Activated naive CD8-positive, alpha-beta T cell treated with anti-CD3 and anti-CD28 coated beads for 36 hours (primary cell): ENCODE measurements at regions not wholly inside any gene's neighbourhood (a gene's known extent, or its start where the extent isn't known, plus 50 kb on each side); places are given as distances from the start of the nearest gene placed in this dataset.
"Not testable (repeated sequence)": the region's sequence is repeated elsewhere in the genome, so short reads cannot be mapped to it uniquely, and the experiment has no call there.

Experiments
- DNase-seq: peaks from one replicate; pipeline ENCODE4 v3.0.0; 2021
- H3K27ac Mint-ChIP-seq: one replicate; pipeline ENCODE4 v1.8.0; 2022; ENCODE audit warnings: mild to moderate bottlenecking, moderate library complexity, mixed read lengths
- H3K27me3 Mint-ChIP-seq: one replicate; pipeline ENCODE4 v1.8.0; 2022; ENCODE audit warnings: mild to moderate bottlenecking, mixed read lengths
- H3K36me3 Mint-ChIP-seq: one replicate; pipeline ENCODE4 v1.8.0; 2021; ENCODE audit warnings: mild to moderate bottlenecking, mixed read lengths
- H3K4me1 Mint-ChIP-seq: one replicate; pipeline ENCODE4 v1.8.0; 2021; ENCODE audit warnings: mixed read lengths
- H3K4me3 Mint-ChIP-seq: one replicate; pipeline ENCODE4 v1.8.0; 2022; ENCODE audit warnings: mild to moderate bottlenecking, moderate library complexity, mixed read lengths
- H3K9me3 Mint-ChIP-seq: one replicate; pipeline ENCODE4 v1.8.0; 2022; ENCODE audit warnings: mixed read lengths

DNA sequence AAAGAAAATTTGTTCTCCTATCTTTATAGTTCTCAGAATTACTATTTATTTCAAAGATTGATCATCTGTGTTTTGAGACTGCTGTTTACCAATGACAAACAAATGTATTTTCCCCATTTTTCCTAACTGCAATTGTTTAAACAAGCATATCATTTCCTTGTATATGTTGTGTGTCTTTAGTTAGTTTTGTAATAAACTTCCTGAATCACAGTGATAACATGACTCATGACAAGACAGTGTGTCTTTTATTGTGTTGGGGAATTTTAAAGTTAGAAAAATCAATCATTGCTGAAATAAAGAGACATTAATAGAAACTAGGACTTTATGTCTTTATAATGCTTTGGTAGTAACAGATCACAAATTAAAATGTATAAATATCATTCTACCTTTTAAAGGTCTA, 348.5 kb downstream of the KCNJ2 start:
- Mint-ChIP-seq H3K4me1 (no peaks in the 10 kb centered on the region), H3K27ac (no peak overlapping the region), H3K27me3 (no peaks in the 10 kb centered on the region), H3K36me3 (no peaks in the 10 kb centered on the region), H3K9me3 (no peaks in the 10 kb centered on the region), H3K4me3 (no peak overlapping the region)
- DNase-seq, result no peak

DNA sequence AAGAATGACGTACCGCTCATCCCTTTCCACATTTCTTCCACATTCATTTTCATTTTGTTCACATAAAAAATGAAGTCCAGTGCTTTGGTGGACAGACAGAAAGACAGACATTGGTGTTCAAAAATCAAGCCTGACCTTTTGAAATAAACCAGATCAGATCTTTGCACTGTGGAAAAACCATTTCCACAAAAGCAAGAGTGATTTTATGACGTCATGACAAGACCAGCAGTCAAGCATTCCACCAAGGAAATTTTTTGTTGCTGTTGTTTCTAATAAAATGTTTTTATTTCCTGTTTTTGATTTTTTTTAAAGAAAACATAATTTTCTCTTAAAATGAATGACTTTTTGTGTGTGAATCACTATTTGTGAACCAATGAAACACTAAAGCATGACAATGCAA, 350.0 kb downstream of the KCNJ2 start:
- DNase-seq, result no peak
- H3K4me3 Mint-ChIP-seq, result no peak overlapping the region
- H3K27me3 Mint-ChIP-seq, result no peaks in the 10 kb centered on the region
- H3K4me1 Mint-ChIP-seq, result no peaks in the 10 kb centered on the region
- H3K9me3 Mint-ChIP-seq, result no peaks in the 10 kb centered on the region
- no peaks in the 10 kb centered on the region for H3K36me3 Mint-ChIP-seq
- no peak overlapping the region for H3K27ac Mint-ChIP-seq

DNA sequence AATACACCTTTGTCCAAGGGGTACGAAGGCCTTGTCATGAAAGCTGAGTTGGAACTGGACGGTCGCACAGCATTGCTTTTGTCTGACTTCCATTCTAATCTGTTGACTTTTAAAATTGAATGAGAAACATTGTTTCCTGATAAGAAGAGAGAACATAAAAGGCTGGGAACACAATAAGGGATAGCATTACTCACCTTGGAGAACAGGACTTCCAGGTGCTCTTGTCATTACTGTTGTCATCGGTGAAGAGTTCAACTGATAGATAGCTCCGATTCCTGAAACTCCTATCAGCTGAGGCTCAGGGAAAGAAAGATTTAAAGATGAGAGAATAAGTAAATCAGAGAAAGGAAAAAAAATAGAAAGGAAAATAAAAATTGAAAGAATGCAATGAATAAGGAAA, 351.1 kb downstream of the KCNJ2 start:
- Mint-ChIP-seq H3K9me3 (no peaks in the 10 kb centered on the region), H3K4me1 (no peaks in the 10 kb centered on the region), H3K27me3 (no peaks in the 10 kb centered on the region), H3K27ac (no peak overlapping the region), H3K4me3 (no peak overlapping the region), H3K36me3 (no peaks in the 10 kb centered on the region)
- no peak for DNase-seq

DNA sequence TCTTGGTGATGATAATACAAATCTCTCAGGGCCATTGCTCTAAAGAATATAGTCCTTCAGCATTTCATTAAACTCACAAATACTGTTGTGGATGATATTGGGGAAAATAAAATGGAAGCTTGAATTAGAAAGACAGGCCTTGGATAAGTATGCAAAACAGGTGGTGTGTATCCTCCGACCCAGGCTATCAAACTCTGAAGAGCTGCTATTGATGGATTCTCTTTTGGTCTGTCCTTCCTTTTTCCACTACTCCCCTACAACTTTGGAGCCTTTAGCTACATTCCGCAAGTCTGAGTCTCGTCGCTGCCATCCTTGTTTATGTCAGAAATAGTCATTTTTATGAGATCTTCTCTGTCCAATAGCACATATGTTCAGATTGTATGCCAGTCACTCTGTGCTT, 351.6 kb downstream of the KCNJ2 start:
- DNase-seq, result no peak
- Mint-ChIP-seq H3K27ac (no peak overlapping the region), H3K36me3 (no peaks in the 10 kb centered on the region), H3K9me3 (no peaks in the 10 kb centered on the region), H3K4me1 (no peaks in the 10 kb centered on the region), H3K27me3 (no peaks in the 10 kb centered on the region), H3K4me3 (no peak overlapping the region)

DNA sequence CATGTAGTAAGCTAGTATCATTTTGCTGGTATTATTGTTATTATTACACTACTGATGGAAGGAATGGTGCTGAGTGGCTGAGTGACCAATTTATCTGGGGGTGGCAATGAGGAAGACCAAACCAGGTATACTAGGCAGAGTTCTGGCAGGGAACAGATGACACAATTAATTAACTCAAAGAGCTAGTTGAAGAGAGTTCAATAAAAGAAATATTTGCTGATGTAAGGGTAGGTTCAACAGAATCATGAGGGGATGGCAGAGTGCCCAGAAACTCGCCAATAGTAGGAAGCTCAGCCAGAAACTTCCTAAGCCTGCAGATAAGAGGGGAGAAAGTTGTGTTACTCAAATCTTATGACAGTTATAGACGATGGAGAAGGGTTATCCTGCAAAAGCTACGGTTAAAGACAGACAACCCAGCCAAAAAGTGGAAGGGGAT, 352.5 kb downstream of the KCNJ2 start:
- Mint-ChIP-seq H3K9me3 (no peaks in the 10 kb centered on the region), H3K4me1 (no peaks in the 10 kb centered on the region), H3K27ac (no peak overlapping the region), H3K4me3 (no peak overlapping the region), H3K36me3 (no peaks in the 10 kb centered on the region), H3K27me3 (no peaks in the 10 kb centered on the region)
- DNase-seq, result no peak

DNA sequence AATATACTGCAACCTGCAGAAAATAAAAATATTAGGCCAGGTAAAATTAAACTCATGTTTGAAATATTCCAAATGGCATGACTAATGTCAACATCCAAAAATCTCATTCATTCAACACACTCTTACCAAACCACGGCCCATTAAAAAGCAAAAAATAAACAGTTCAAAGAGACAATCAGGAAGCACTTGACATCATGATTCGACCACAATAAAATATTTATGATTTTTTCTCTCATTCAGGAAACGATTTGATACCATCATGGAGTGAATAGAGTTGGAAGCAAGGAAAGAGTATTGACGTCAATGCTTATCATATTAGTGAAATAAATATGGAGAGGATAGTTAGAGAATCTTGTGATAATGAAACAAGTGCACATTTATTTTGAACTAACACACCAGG, 354.1 kb downstream of the KCNJ2 start:
- H3K27me3 Mint-ChIP-seq, result no peaks in the 10 kb centered on the region
- H3K4me3 Mint-ChIP-seq, result no peak overlapping the region
- DNase-seq, result no peak
- H3K4me1 Mint-ChIP-seq, result peaks cover 2% of the 10 kb centered on the region
- H3K9me3 Mint-ChIP-seq, result no peaks in the 10 kb centered on the region
- H3K27ac Mint-ChIP-seq, result no peak overlapping the region
- H3K36me3 Mint-ChIP-seq, result no peaks in the 10 kb centered on the region

DNA sequence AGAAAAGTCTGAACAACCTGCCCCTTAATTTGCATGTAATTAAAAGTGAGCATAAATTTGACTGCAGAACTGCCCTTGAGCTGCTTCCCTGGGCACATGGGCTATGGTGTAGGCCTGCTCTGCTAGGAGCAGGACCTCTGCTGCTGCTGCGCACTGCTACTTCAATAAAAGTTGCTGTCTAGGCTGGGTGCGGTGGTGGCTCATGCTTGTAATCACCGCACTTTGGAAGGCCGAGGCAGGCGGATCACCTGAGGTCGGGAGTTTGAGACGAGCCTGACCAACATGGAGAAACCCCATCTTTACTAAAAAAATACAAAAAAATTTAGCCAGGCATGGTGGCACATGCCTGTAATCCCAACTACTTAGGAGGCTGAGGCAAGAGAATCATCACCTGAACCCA, 355.7 kb downstream of the KCNJ2 start:
- not testable (repeated sequence) for H3K27ac Mint-ChIP-seq, H3K4me1 Mint-ChIP-seq, H3K9me3 Mint-ChIP-seq, DNase-seq, H3K36me3 Mint-ChIP-seq, H3K4me3 Mint-ChIP-seq, H3K27me3 Mint-ChIP-seq

DNA sequence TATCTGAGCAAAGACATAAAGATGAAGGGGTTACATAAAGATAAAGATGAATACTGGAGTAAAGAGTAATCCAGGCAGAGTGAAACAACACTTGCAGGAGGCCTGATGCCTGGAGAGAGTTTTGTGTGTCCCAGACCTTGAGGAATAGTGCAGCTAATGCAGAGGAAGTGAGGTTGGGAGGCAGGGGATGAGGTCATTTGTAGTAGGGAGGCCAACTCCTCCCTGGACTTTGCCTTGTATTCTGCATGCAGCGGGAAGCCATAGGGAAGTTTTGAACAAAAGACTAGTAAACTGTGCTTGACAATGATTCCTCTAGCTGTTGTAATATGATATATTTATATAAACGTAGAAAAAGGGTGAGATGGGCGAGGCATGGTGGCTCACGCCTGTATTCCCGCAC, 356.6 kb downstream of the KCNJ2 start:
- H3K4me3 Mint-ChIP-seq, result no peak overlapping the region
- H3K27me3 Mint-ChIP-seq, result no peaks in the 10 kb centered on the region
- H3K9me3 Mint-ChIP-seq, result no peaks in the 10 kb centered on the region
- H3K27ac Mint-ChIP-seq, result no peak overlapping the region
- no peaks in the 10 kb centered on the region for H3K36me3 Mint-ChIP-seq
- DNase-seq, result no peak
- peaks cover 2% of the 10 kb centered on the region for H3K4me1 Mint-ChIP-seq

DNA sequence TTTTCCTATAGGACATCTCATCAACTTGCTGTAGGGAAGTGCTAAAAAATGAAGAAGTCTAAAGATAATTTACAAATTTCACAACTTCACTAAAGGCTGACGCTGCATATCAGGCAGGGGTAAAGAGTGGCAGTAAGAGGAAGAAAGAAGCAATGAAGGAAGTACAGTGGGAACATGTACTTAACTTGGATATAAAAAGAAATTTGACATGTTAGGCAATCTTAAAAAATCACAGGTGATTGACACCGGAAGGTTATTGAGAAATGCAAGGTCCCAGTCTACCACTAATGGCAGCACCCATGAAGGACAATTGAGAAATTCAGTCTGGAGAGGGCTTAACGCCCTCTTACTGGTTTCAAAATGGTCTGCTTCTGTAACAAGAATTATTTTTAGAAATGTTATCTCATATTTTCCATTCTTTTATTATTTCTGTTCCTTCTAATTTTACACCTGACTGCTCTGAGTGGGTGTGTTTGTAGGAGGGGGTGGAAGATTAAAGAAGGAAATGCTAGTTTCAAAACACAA, 358.1 kb downstream of the KCNJ2 start:
- DNase-seq, result no peak
- H3K36me3 Mint-ChIP-seq, result no peaks in the 10 kb centered on the region
- H3K9me3 Mint-ChIP-seq, result no peaks in the 10 kb centered on the region
- H3K4me3 Mint-ChIP-seq, result no peak overlapping the region
- peaks cover 2% of the 10 kb centered on the region for H3K4me1 Mint-ChIP-seq
- no peak overlapping the region for H3K27ac Mint-ChIP-seq
- H3K27me3 Mint-ChIP-seq, result no peaks in the 10 kb centered on the region

DNA sequence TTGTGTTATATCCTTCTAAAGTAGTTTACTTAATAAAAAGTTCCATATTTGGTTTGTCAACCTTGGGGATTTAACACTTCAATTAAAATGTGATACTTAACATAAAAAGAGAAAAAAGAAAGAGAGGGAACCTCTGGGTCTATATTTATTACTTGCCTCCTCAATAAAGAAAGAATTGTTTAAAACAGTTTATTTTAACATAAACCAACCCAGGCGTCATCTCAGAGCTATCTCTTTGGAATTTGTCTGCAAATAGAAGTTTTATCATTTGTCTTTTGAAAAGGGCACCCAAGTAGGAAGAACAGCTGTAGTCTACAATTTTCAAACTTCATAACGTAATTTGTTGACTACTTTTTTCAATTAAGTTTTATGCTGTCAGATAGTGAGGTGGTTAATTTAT, 364.1 kb downstream of the KCNJ2 start:
- Mint-ChIP-seq H3K27ac (no peak overlapping the region), H3K36me3 (no peaks in the 10 kb centered on the region), H3K9me3 (no peaks in the 10 kb centered on the region), H3K4me1 (no peaks in the 10 kb centered on the region), H3K27me3 (no peaks in the 10 kb centered on the region), H3K4me3 (no peak overlapping the region)
- DNase-seq, result no peak

DNA sequence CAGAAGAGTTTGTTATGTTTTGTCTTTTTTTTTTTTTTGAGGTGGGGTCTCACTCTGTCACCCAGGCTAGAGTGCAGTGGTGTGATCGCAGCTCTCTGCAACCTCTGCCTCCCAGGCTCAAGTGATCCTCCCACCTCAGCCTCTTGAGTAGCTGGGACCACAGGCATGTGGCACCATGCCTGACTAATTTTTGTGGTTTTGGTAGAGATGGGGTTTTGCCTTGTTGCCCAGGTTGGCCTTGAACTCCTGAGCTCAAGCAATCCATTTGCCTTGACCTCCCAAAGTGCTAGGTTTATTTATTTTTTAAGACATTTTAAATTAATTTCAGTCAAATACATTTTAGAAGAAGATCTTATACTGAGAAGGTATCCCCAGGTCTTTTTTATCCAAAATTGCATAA, 366.7 kb downstream of the KCNJ2 start:
- no peak overlapping the region for H3K27ac Mint-ChIP-seq
- H3K9me3 Mint-ChIP-seq, result no peaks in the 10 kb centered on the region
- DNase-seq, result no peak
- H3K27me3 Mint-ChIP-seq, result no peaks in the 10 kb centered on the region
- H3K4me3 Mint-ChIP-seq, result no peak overlapping the region
- H3K4me1 Mint-ChIP-seq, result no peaks in the 10 kb centered on the region
- H3K36me3 Mint-ChIP-seq, result no peaks in the 10 kb centered on the region

DNA sequence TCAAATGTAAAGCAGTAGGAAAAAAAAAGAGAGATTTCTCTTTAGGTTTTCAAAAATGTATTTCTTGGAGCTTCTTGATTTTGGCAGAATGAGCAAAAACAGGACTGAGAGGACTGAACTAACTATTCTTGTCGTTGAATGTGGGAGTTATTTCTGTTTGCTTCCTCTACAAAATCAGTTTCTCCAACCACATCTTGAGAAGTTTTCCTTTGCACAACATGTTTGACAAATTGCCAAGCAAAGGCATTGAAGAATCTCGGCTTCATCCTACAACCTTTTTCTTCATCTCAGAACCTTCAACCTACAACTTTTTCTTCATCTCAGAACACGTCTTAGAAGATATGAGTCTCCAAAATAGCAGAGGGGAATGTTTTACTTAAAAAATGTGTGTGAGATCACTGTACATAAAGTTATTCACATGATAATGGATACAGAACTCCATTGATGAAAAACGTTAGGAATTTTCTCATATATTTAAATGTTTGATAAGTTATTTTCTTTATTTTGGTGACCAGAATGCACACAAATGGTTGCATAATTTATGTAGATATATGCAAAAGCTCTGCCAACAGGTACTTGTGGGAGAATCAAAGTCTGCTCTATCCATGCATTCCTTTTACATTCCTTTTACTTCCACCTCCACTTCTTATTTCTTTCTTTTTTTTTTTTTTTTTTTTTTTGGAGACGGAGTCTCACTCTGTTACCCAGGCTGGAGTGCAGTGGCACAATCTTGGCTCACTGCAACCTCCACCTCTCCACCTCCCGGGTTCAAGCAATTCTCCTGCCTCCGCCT, 370.0 kb downstream of the KCNJ2 start:
- no peak overlapping the region for H3K27ac Mint-ChIP-seq

DNA sequence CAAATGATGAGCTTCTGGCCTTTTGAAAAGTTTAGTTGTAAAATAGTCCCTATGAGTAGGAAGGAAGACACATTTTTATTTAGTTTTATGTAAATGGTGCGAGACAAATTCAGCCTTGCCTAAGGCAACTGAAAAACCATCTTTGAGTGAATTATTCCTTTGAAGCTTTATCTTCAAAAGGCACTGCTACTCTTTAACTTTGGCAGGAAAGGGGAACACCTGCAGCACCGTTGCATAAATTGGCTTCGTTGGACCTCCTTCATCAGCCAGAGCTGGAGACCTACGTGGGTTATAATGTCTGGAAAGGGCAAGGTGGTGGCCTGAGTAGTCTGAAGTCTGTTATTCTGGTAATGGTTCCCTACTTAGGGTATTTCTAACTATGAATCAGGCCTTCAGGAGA, 373.5 kb downstream of the KCNJ2 start:
- no peaks in the 10 kb centered on the region for H3K9me3 Mint-ChIP-seq
- H3K36me3 Mint-ChIP-seq, result no peaks in the 10 kb centered on the region
- H3K4me3 Mint-ChIP-seq, result no peak overlapping the region
- H3K27me3 Mint-ChIP-seq, result no peaks in the 10 kb centered on the region
- H3K27ac Mint-ChIP-seq, result no peak overlapping the region
- DNase-seq, result no peak
- no peaks in the 10 kb centered on the region for H3K4me1 Mint-ChIP-seq

More for the DNA sequence above, 370.0 kb downstream of the KCNJ2 start:
- no peak overlapping the region for H3K4me3 Mint-ChIP-seq
- H3K9me3 Mint-ChIP-seq, result no peaks in the 10 kb centered on the region
- no peaks in the 10 kb centered on the region for H3K4me1 Mint-ChIP-seq
- H3K36me3 Mint-ChIP-seq, result no peaks in the 10 kb centered on the region
- no peak for DNase-seq
- no peaks in the 10 kb centered on the region for H3K27me3 Mint-ChIP-seq

DNA sequence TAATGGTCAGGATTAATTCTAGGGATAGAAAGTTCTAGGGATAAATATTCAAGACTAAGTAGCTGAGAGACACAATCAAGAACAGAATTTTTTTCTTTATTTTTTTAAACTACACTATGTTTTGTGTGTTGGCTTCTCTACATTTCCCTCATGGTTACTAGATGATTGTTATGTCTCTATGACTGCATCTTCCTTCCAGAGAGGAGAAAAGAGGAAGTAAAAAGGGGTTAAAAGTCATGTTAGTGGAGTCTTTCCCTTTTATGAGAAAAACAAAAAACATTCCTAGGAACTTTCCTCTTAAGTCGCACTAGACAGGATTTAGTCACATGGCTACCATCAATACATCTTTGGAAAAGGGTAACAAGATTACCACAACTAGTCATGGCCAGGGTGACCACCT, 375.0 kb downstream of the KCNJ2 start:
- Mint-ChIP-seq H3K9me3 (no peaks in the 10 kb centered on the region), H3K4me3 (no peak overlapping the region)
- DNase-seq, result no peak

DNA sequence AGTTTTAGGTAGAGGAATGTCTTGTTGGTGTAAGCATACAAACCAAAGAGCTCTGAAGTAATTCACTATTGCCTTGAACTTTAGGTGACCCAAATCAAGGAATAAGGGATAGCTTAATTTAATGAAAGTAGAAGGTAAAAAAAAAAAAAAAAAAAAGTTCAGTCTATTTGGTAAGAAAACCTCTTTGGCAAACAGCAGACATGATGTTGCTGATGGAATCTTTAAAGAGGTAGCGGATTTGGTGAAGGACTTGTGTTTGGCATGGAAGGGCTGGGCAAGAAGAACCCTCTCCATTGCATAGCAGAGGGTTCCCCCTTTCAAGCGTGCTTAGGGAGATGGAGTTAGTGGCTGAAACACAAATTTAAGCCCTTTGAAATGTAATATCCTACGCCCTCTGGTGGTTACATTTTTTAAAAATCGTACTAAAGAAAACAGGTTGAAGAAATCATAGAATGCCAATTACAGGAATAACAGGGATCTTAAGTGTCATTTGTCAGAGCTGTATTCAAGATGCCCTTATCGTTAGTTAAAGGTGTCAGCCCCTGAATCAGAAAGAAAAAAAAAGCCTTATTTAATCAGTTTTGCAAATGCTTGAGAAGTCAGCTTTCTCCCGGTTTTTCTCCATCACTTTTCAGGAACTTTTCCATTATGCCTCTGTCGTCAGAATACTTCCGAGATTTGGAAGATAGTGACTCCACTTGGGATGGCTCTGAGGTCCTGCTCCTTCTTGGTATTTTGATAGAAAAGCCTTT, 383.1 kb downstream of the KCNJ2 start:
- H3K4me3 Mint-ChIP-seq, result no peak overlapping the region
- DNase-seq, result no peak
- no peaks in the 10 kb centered on the region for H3K9me3 Mint-ChIP-seq
- H3K27me3 Mint-ChIP-seq, result no peaks in the 10 kb centered on the region
- no peaks in the 10 kb centered on the region for H3K4me1 Mint-ChIP-seq
- no peak overlapping the region for H3K27ac Mint-ChIP-seq
- H3K36me3 Mint-ChIP-seq, result no peaks in the 10 kb centered on the region

More for the DNA sequence above, 375.0 kb downstream of the KCNJ2 start:
- H3K27ac Mint-ChIP-seq, result no peak overlapping the region
- no peaks in the 10 kb centered on the region for H3K36me3 Mint-ChIP-seq
- no peaks in the 10 kb centered on the region for H3K27me3 Mint-ChIP-seq
- no peaks in the 10 kb centered on the region for H3K4me1 Mint-ChIP-seq

DNA sequence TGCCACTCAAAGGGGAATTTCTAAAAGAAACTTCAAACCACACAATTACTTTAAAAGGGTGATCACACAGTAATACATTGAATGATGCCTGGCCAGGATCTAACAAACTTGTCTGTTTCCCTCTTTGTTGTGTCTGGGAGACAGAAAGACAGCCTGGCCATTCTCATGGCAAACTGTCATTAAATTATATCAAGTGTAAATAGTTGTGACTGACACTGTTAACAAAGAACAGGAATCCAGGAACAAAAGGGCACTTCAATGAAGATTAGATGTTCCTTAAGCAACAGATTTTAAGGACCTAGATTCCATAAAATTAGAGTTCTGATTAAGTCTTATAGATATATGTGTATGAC, 383.6 kb downstream of the KCNJ2 start:
- Mint-ChIP-seq H3K9me3 (no peaks in the 10 kb centered on the region), H3K4me3 (no peak overlapping the region), H3K36me3 (no peaks in the 10 kb centered on the region), H3K4me1 (no peaks in the 10 kb centered on the region), H3K27me3 (no peaks in the 10 kb centered on the region), H3K27ac (no peak overlapping the region)
- DNase-seq, result no peak
